HCT116 (cell line): ENCODE measurements at regions not wholly inside any gene's neighbourhood (a gene's known extent, or its start where the extent isn't known, plus 50 kb on each side); places are given as distances from the start of the nearest gene placed in this dataset.

Experiments
- ATAC-seq: fragments of 200-7000 bp; cut with Tn5 transposase; 2 replicates; pipeline ENCODE4 v1.9.1; 2020; ENCODE audit warnings: mild to moderate bottlenecking, moderate library complexity
- BruUV-seq: library from RNA; stranded (reverse); fragments of 400-500 nt; replicated peaks from 2 replicates; lab custom pipeline; 2021; lab: Mats Ljungman, UMichigan
- CTCF ChIA-PET: fragments of 300-600 bp; sonication (Branson Sonifier 250); formaldehyde crosslinking; loops from one replicate; lab custom pipeline; 2021; ENCODE audit warnings: antibody characterized with exemption; lab: Charles Lee
- POLR2A ChIA-PET: fragments of 300-600, 350-600 bp; sonication (Branson Sonifier 250); formaldehyde crosslinking; loops from one replicate; lab custom pipeline; 2021; ENCODE audit warnings: antibody characterized with exemption; lab: Charles Lee
- RAD21 ChIA-PET, 2 experiments: fragments of 300-600 bp; sonication (Branson Sonifier 250); formaldehyde crosslinking; loops; one replicate each; lab custom pipeline; 2023; ENCODE audit warnings: low total read pairs in 2 of 2; ENCODE audit not compliant: uncharacterized antibody in 2 of 2, unreplicated experiment in 2 of 2, low non-redundant PET in 1 of 2; lab: Charles Lee
- DNase-seq: peaks from one replicate; pipeline ENCODE4 v3.0.0-alpha.2; 2010; ENCODE audit warnings: low read depth, low spot score
- H2AFZ ChIP-seq: fragments of 200-600 bp; shearing (Covaris generic), sonication (generic); 2 replicates; pipeline ENCODE4 v1.6.1; 2017; ENCODE audit warnings: low read depth, mixed run types, mixed read lengths, antibody characterized with exemption, low read length; ENCODE audit not compliant: poor library complexity, severe bottlenecking
- H3K27ac ChIP-seq: 2 replicates; pipeline ENCODE4 v1.5.1; 2012; ENCODE audit warnings: low read depth, low read length
- H3K27me3 ChIP-seq: fragments of 200-600 bp; sonication (generic); 2 replicates; pipeline ENCODE4 v1.6.1; 2016; ENCODE audit warnings: mixed run types, low read length, mixed read lengths; ENCODE audit not compliant: insufficient read depth
- H3K36me3 ChIP-seq, 2 experiments: fragments of 200-500 bp in 1 of 2; fragments of 200-600 bp in 1 of 2; sonication (Bioruptor generic) in 1 of 2; sonication (generic) in 1 of 2; 2 replicates each; pipeline versions ENCODE4 v1.5.1 to v1.6.1; 2014 to 2016; ENCODE audit warnings: low read length in 2 of 2, inconsistent platforms in 1 of 2, mixed read lengths in 1 of 2, mixed run types in 1 of 2; ENCODE audit not compliant: insufficient read depth in 2 of 2, control insufficient read depth in 1 of 2
- H3K4me1 ChIP-seq, 2 experiments: fragments of 200-600 bp in 1 of 2; sonication (generic) in 1 of 2; 2 replicates each; pipeline versions ENCODE4 v1.5.1 to v1.6.1; 2012 to 2017; ENCODE audit warnings: low read length in 2 of 2, inconsistent platforms in 1 of 2, mild to moderate bottlenecking in 1 of 2, mixed read lengths in 1 of 2, mixed run types in 1 of 2, moderate library complexity in 1 of 2; ENCODE audit not compliant: insufficient read depth in 2 of 2, control insufficient read depth in 1 of 2
- H3K4me2 ChIP-seq: fragments of 200-600 bp; sonication (generic); 2 replicates; pipeline ENCODE4 v1.6.1; 2017; ENCODE audit warnings: mixed run types, low read length, mixed read lengths
- H3K4me3 ChIP-seq, 2 experiments: fragments of 200-600 bp in 1 of 2; sonication (generic) in 1 of 2; replicated peaks in 1 of 2; 2 replicates each; pipeline ENCODE4 v1.5.1; 2011 to 2016; ENCODE audit warnings: low read length in 2 of 2, control low read depth in 1 of 2, low read depth in 1 of 2, mild to moderate bottlenecking in 1 of 2, mixed read lengths in 1 of 2, mixed run types in 1 of 2
- H3K79me2 ChIP-seq: fragments of 200-600 bp; sonication (generic); 2 replicates; pipeline ENCODE4 v1.6.1; 2017; ENCODE audit warnings: mild to moderate bottlenecking, mixed run types, low read length, moderate library complexity, mixed read lengths; ENCODE audit not compliant: insufficient read depth
- H3K9ac ChIP-seq: fragments of 200-600 bp; sonication (generic); 2 replicates; pipeline ENCODE4 v1.6.1; 2016; ENCODE audit warnings: low read length, mixed read lengths
- H3K9me2 ChIP-seq: fragments of 200-600 bp; sonication (generic), shearing (Covaris generic); 2 replicates; pipeline ENCODE4 v1.6.1; 2017; ENCODE audit warnings: mixed run types, mild to moderate bottlenecking, moderate library complexity; ENCODE audit not compliant: insufficient read depth
- H3K9me3 ChIP-seq, 2 experiments: fragments of 200-500 bp in 1 of 2; fragments of 200-600 bp in 1 of 2; sonication (Bioruptor generic) in 1 of 2; sonication (generic) in 1 of 2; 2 replicates each; pipeline ENCODE4 v1.6.1; 2014 to 2017; ENCODE audit warnings: low read length in 2 of 2, mixed read lengths in 2 of 2, inconsistent platforms in 1 of 2, low read depth in 1 of 2, mild to moderate bottlenecking in 1 of 2, mixed run types in 1 of 2, moderate library complexity in 1 of 2; ENCODE audit not compliant: control insufficient read depth in 1 of 2, insufficient read depth in 1 of 2
- H4K20me1 ChIP-seq: fragments of 200-600 bp; sonication (generic), shearing (Covaris generic); 2 replicates; pipeline ENCODE4 v1.6.1; 2017; ENCODE audit warnings: mixed run types, mild to moderate bottlenecking, moderate library complexity; ENCODE audit not compliant: insufficient read depth
- ATF3 ChIP-seq: IDR thresholded peaks from 2 replicates; pipeline ENCODE4 v1.6.1; 2012
- ELF1 ChIP-seq: IDR thresholded peaks from 2 replicates; pipeline ENCODE4 v1.6.1; 2012; ENCODE audit warnings: low read depth, borderline replicate concordance
- EZH2 ChIP-seq: fragments of 200-600 bp; sonication (generic); IDR thresholded peaks from 2 replicates; pipeline ENCODE4 v1.6.1; 2017; ENCODE audit warnings: antibody characterized with exemption, mixed run types
- JUND ChIP-seq: IDR thresholded peaks from 2 replicates; pipeline ENCODE4 v1.6.1; 2012
- MAX ChIP-seq: IDR thresholded peaks from 2 replicates; pipeline ENCODE4 v1.6.1; 2012
- POLR2AphosphoS5 ChIP-seq: IDR thresholded peaks from 2 replicates; pipeline ENCODE4 v1.6.1; 2011; ENCODE audit warnings: mild to moderate bottlenecking, low read depth, low read length, moderate library complexity
- REST ChIP-seq: IDR thresholded peaks from 2 replicates; pipeline ENCODE4 v1.6.1; 2012; ENCODE audit warnings: low read depth
- TCF7L2 ChIP-seq: IDR thresholded peaks from 2 replicates; pipeline ENCODE4 v1.7.0; 2011; ENCODE audit warnings: borderline replicate concordance, inconsistent platforms; ENCODE audit not compliant: insufficient read depth, insufficient read length; ENCODE audit errors: extremely low read depth
- YY1 ChIP-seq: IDR thresholded peaks from 2 replicates; pipeline ENCODE4 v1.6.1; 2011; ENCODE audit warnings: low read length, low read depth, moderate library complexity, mild to moderate bottlenecking; ENCODE audit not compliant: insufficient replicate concordance; ENCODE audit errors: extremely low read depth
- ZFX ChIP-seq: fragments of 450-650 bp; IDR thresholded peaks from 2 replicates; pipeline ENCODE4 v1.6.1; 2017
- intact Hi-C: fragments of 100-400 bp; cut with micrococcal nuclease; formaldehyde crosslinking; loops from 2 replicates; pipeline ENCODE4 v1.10.0; 2022

- Histone ChIP-seq H3K4me3 (no peak overlapping the region), H3K4me1 (no peaks in the 10 kb centered on the region), H2AFZ (no peak overlapping the region), H3K27me3 (no peaks in the 10 kb centered on the region), H4K20me1 (no peaks in the 10 kb centered on the region), H3K9ac (no peak overlapping the region), H3K9me3 (no peaks in the 10 kb centered on the region), H3K79me2 (no peaks in the 10 kb centered on the region), H3K4me2 (no peak overlapping the region), H3K36me3 (no peaks in the 10 kb centered on the region), H3K9me2 (no peaks in the 10 kb centered on the region), H3K27ac (no peak overlapping the region)
- no TSS peak for BruUV-seq
- ChIA-PET POLR2A (no interaction called here), RAD21 (no interaction called here), CTCF (no interaction called here)
- DNase-seq (no peak), ATAC-seq (no peak)
- TF ChIP-seq YY1 = no peak
- no peak for TF ChIP-seq TCF7L2
- TF ChIP-seq ZFX = no peak
- TF ChIP-seq POLR2AphosphoS5 = no peak
- TF ChIP-seq REST = no peak
- no peak for TF ChIP-seq MAX
- TF ChIP-seq ATF3 = no peak
- TF ChIP-seq EZH2 = no peak
- TF ChIP-seq ELF1 = no peak
- no peak for TF ChIP-seq JUND
- intact Hi-C loops = no loop called here
Observed at GRCh38 chr3:148641722-148642121, 56.0 kb upstream of the AGTR1 start.
